ENCODE measurements at regions not wholly inside any gene's neighbourhood (a gene's known extent, or its start where the extent isn't known, plus 50 kb on each side); places are given as distances from the start of the nearest gene placed in this dataset.

- Mint-ChIP-seq H3K4me1 (ENCODE audit: unreplicated experiment) (peaks cover 5% of the 10 kb centered on the region), H3K9me3 (ENCODE audit: unreplicated experiment) (no peaks in the 10 kb centered on the region), H3K27ac (ENCODE audit: unreplicated experiment) (no peak overlapping the region), H3K36me3 (ENCODE audit: unreplicated experiment) (no peaks in the 10 kb centered on the region), H3K4me3 (ENCODE audit: unreplicated experiment) (no peak overlapping the region), H3K27me3 (ENCODE audit: unreplicated experiment) (peaks cover 8% of the 10 kb centered on the region)
- DNase-seq (ENCODE audit: extremely low spot score, unreplicated experiment) = no peak
- no peak for TF ChIP-seq CTCF (IDR thresholded peaks at IDR 0.05)
Observed at GRCh38 chr18:79608069-79608468, 71.5 kb upstream of the CTDP1 start.

- peaks cover 8% of the 10 kb centered on the region for H3K27me3 Mint-ChIP-seq (ENCODE audit: unreplicated experiment)
- no peak for DNase-seq (ENCODE audit: extremely low spot score, unreplicated experiment)
- TF ChIP-seq CTCF (IDR thresholded peaks at IDR 0.05) = no peak
- H3K36me3 Mint-ChIP-seq (ENCODE audit: unreplicated experiment) = no peaks in the 10 kb centered on the region
- H3K9me3 Mint-ChIP-seq (ENCODE audit: unreplicated experiment) = no peaks in the 10 kb centered on the region
- H3K27ac Mint-ChIP-seq (ENCODE audit: unreplicated experiment) = no peak overlapping the region
- H3K4me3 Mint-ChIP-seq (ENCODE audit: unreplicated experiment) = no peak overlapping the region
- peaks cover 5% of the 10 kb centered on the region for H3K4me1 Mint-ChIP-seq (ENCODE audit: unreplicated experiment)
Observed at GRCh38 chr18:79608535-79608934, 71.1 kb upstream of the CTDP1 start.

GRCh38 chr18:79608999-79609461, 70.6 kb upstream of the CTDP1 start:
- Mint-ChIP-seq H3K27ac (ENCODE audit: unreplicated experiment) (no peak overlapping the region), H3K9me3 (ENCODE audit: unreplicated experiment) (no peaks in the 10 kb centered on the region)
- no peak for DNase-seq (ENCODE audit: extremely low spot score, unreplicated experiment)

GRCh38 chr18:79609841-79610281, 69.7 kb upstream of the CTDP1 start:
- no peak overlapping the region for H3K27ac Mint-ChIP-seq (ENCODE audit: unreplicated experiment)
- peaks cover 5% of the 10 kb centered on the region for H3K4me1 Mint-ChIP-seq (ENCODE audit: unreplicated experiment)
- no peak for TF ChIP-seq CTCF (IDR thresholded peaks at IDR 0.05)
- H3K27me3 Mint-ChIP-seq (ENCODE audit: unreplicated experiment) = peaks cover 13% of the 10 kb centered on the region
- DNase-seq (ENCODE audit: extremely low spot score, unreplicated experiment) = no peak
- no peaks in the 10 kb centered on the region for H3K36me3 Mint-ChIP-seq (ENCODE audit: unreplicated experiment)
- H3K9me3 Mint-ChIP-seq (ENCODE audit: unreplicated experiment) = no peaks in the 10 kb centered on the region
- no peak overlapping the region for H3K4me3 Mint-ChIP-seq (ENCODE audit: unreplicated experiment)

More at GRCh38 chr18:79608999-79609461, 70.6 kb upstream of the CTDP1 start:
- no peak for TF ChIP-seq CTCF (IDR thresholded peaks at IDR 0.05)
- Mint-ChIP-seq H3K4me1 (ENCODE audit: unreplicated experiment) (peaks cover 5% of the 10 kb centered on the region), H3K27me3 (ENCODE audit: unreplicated experiment) (peaks cover 11% of the 10 kb centered on the region), H3K4me3 (ENCODE audit: unreplicated experiment) (no peak overlapping the region), H3K36me3 (ENCODE audit: unreplicated experiment) (no peaks in the 10 kb centered on the region)

- Mint-ChIP-seq H3K4me3 (ENCODE audit: unreplicated experiment) (no peak overlapping the region), H3K27me3 (ENCODE audit: unreplicated experiment) (peaks cover 13% of the 10 kb centered on the region), H3K4me1 (ENCODE audit: unreplicated experiment) (peaks cover 5% of the 10 kb centered on the region), H3K27ac (ENCODE audit: unreplicated experiment) (no peak overlapping the region), H3K36me3 (ENCODE audit: unreplicated experiment) (no peaks in the 10 kb centered on the region), H3K9me3 (ENCODE audit: unreplicated experiment) (no peaks in the 10 kb centered on the region)
- DNase-seq (ENCODE audit: extremely low spot score, unreplicated experiment) = no peak
- TF ChIP-seq CTCF (IDR thresholded peaks at IDR 0.05) = no peak
Observed at GRCh38 chr18:79610461-79611039, 69.1 kb upstream of the CTDP1 start.

All from osteocyte (in vitro differentiated cells).